B cell (primary cell): ENCODE measurements at regions not wholly inside any gene's neighbourhood (a gene's known extent, or its start where the extent isn't known, plus 50 kb on each side); places are given as distances from the start of the nearest gene placed in this dataset.

ENCODE experiments used
- ATAC-seq: fragments of 200-7000 bp; cut with Tn5 transposase; one replicate; pipeline ENCODE4 v1.10.0; 2021; ENCODE audit warnings: low read depth, mild to moderate bottlenecking, moderate number of reproducible peaks, moderate library complexity
- CTCF ChIA-PET: fragments of 350-600 bp; sonication (Branson Sonifier 250); formaldehyde crosslinking; loops from one replicate; lab custom pipeline; 2021; ENCODE audit warnings: antibody characterized with exemption, inconsistent platforms; lab: Charles Lee
- POLR2A ChIA-PET: fragments of 350-600 bp; sonication (Branson Sonifier 250); formaldehyde crosslinking; loops from one replicate; lab custom pipeline; 2021; ENCODE audit warnings: antibody characterized with exemption; lab: Charles Lee
- DNase-seq: peaks from one replicate; pipeline ENCODE4 v3.0.0; 2013
- H2AFZ ChIP-seq: 2 replicates; pipeline ENCODE4 v1.6.1; 2012; ENCODE audit warnings: mild to moderate bottlenecking, low read depth, low read length; ENCODE audit not compliant: insufficient read depth, poor library complexity, severe bottlenecking
- H3K27ac ChIP-seq, 2 donors: 1 replicate in 1 of 2; 2 replicates in 1 of 2; pipeline ENCODE4 v1.5.1; 2012 to 2013; ENCODE audit warnings: low read length in 2 of 2, mild to moderate bottlenecking in 2 of 2, moderate library complexity in 1 of 2
- H3K27me3 ChIP-seq, 4 experiments: fragments of 200-600 bp in 1 of 4; sonication (generic) in 1 of 4; replicated peaks in 1 of 4; 1 replicate in 2 of 4; 2 replicates in 2 of 4; pipeline versions ENCODE4 v1.6.1 to v1.7.0; 2013 to 2016; ENCODE audit warnings: low read length in 3 of 4, mild to moderate bottlenecking in 2 of 4, mixed read lengths in 1 of 4, moderate library complexity in 1 of 4; ENCODE audit not compliant: insufficient read depth in 4 of 4, control insufficient read depth in 3 of 4; ENCODE audit errors: control extremely low read depth in 1 of 4
- H3K36me3 ChIP-seq, 2 experiments: replicated peaks in 1 of 2; 1 replicate in 1 of 2; 2 replicates in 1 of 2; pipeline versions ENCODE4 v1.6.1 to v1.7.1; 2013; ENCODE audit warnings: low read length in 1 of 2; ENCODE audit not compliant: insufficient read depth in 2 of 2, control insufficient read depth in 1 of 2; ENCODE audit errors: control extremely low read depth in 1 of 2, extremely low read depth in 1 of 2
- H3K4me1 ChIP-seq, 2 donors: fragments of 200-600 bp in 1 of 2; sonication (generic) in 1 of 2; 1 replicate in 1 of 2; 2 replicates in 1 of 2; pipeline versions ENCODE4 v1.5.1 to v1.6.1; 2013 to 2017; ENCODE audit warnings: low read length in 2 of 2; ENCODE audit not compliant: control insufficient read depth in 2 of 2, insufficient read depth in 2 of 2
- H3K4me2 ChIP-seq: replicated peaks from 2 replicates; pipeline ENCODE3; 2012; ENCODE audit warnings: mild to moderate bottlenecking, low read depth, low read length; ENCODE audit not compliant: poor library complexity, severe bottlenecking
- H3K4me3 ChIP-seq, 5 experiments: fragments of 200-600 bp in 1 of 5; sonication (generic) in 1 of 5; 1 replicate in 3 of 5; 2 replicates in 2 of 5; pipeline versions ENCODE4 v1.5.1 to v1.7.0; 2011 to 2016; ENCODE audit warnings: low read length in 4 of 5, mild to moderate bottlenecking in 4 of 5, low read depth in 2 of 5, control low read depth in 1 of 5, moderate library complexity in 1 of 5; ENCODE audit not compliant: insufficient read depth in 1 of 5; ENCODE audit errors: control extremely low read depth in 1 of 5, extremely low read depth in 1 of 5
- H3K79me2 ChIP-seq: fragments of 200-600 bp; sonication (generic); one replicate; pipeline ENCODE4 v1.6.0; 2016; ENCODE audit warnings: low read length; ENCODE audit not compliant: control insufficient read depth, insufficient read depth
- H3K9ac ChIP-seq: fragments of 200-600 bp; sonication (generic); 2 replicates; pipeline ENCODE4 v1.6.1; 2017; ENCODE audit warnings: mild to moderate bottlenecking, low read length, moderate library complexity
- H3K9me3 ChIP-seq, 3 donors: one replicate each; pipeline versions ENCODE4 v1.6.1 to v1.7.1; 2013; ENCODE audit warnings: low read length in 2 of 3; ENCODE audit not compliant: control insufficient read depth in 2 of 3, insufficient read depth in 1 of 3; ENCODE audit errors: control extremely low read depth in 1 of 3
- H4K20me1 ChIP-seq: 2 replicates; pipeline ENCODE4 v1.6.0; 2012; ENCODE audit warnings: mild to moderate bottlenecking, low read length; ENCODE audit not compliant: insufficient read depth, control insufficient read depth, poor library complexity, severe bottlenecking
- H3K27ac Mint-ChIP-seq: one replicate; pipeline ENCODE4 v1.8.0; 2021; ENCODE audit warnings: mixed read lengths
- H3K27me3 Mint-ChIP-seq: one replicate; pipeline ENCODE4 v1.8.0; 2021; ENCODE audit warnings: mixed read lengths
- H3K4me1 Mint-ChIP-seq: one replicate; pipeline ENCODE4 v1.8.0; 2021; ENCODE audit warnings: mixed read lengths
- H3K4me3 Mint-ChIP-seq: one replicate; pipeline ENCODE4 v1.8.0; 2021; ENCODE audit warnings: mixed read lengths
- H3K9me3 Mint-ChIP-seq: one replicate; pipeline ENCODE4 v1.8.0; 2022; ENCODE audit warnings: mixed read lengths; ENCODE audit not compliant: insufficient read depth
- CTCF ChIP-seq: fragments of 200-600 bp; IDR thresholded peaks from one replicate; pipeline ENCODE4 v1.8.0; 2022; ENCODE audit warnings: antibody characterized with exemption, mild to moderate bottlenecking
- EZH2 ChIP-seq: IDR thresholded peaks from 2 replicates; pipeline ENCODE4 v1.6.1; 2012; ENCODE audit warnings: borderline replicate concordance, low read depth, mild to moderate bottlenecking, moderate library complexity, low read length; ENCODE audit not compliant: insufficient read depth, poor library complexity, severe bottlenecking
- whole genome bisulfite sequencing: methylation state at CpG from one replicate; pipeline ENCODE4 v1.1.5; 2013; ENCODE audit warnings: missing lambda C conversion rate; ENCODE audit not compliant: insufficient coverage; 5-methylcytosine and 5-hydroxymethylcytosine counted together
- intact Hi-C: fragments of 100-400 bp; cut with micrococcal nuclease; formaldehyde crosslinking; loops from one replicate; pipeline ENCODE4 v1.10.0; 2022

GRCh38 chr1:59004755-59005154, 220.9 kb upstream of the JUN start:
- ATAC-seq = no peak
- WGBS = no CpG with 5 or more reads among the region's 2 CpGs
- H3K9me3 ChIP-seq = no peaks in the 10 kb centered on the region
- H3K4me1 Mint-ChIP-seq = peaks cover 59% of the 10 kb centered on the region
- ChIA-PET CTCF (no interaction called here), POLR2A (no interaction called here)
- peaks cover 55 to 56% of the 10 kb centered on the region in 2 donors for H3K4me1 ChIP-seq
- H3K79me2 ChIP-seq = no peaks in the 10 kb centered on the region
- H3K9me3 Mint-ChIP-seq = no peaks in the 10 kb centered on the region
- H3K27ac ChIP-seq = peak overlapping the region; percentile 36 to 85
- TF ChIP-seq EZH2 (no peak), CTCF (no peak)
- H3K4me3 Mint-ChIP-seq = peak overlapping the region; percentile 23
- H3K36me3 ChIP-seq = no peaks in the 10 kb centered on the region
- H3K27ac Mint-ChIP-seq = peak overlapping the region; percentile 91
- H3K27me3 Mint-ChIP-seq = no peaks in the 10 kb centered on the region
- H3K9ac ChIP-seq = no peak overlapping the region
- no peak for DNase-seq
- no peaks in the 10 kb centered on the region for H4K20me1 ChIP-seq
- H3K4me2 ChIP-seq = peak overlapping the region; percentile 63
- H2AFZ ChIP-seq = peak overlapping the region; percentile 66
- H3K27me3 ChIP-seq = no peaks in the 10 kb centered on the region
- intact Hi-C loops = loop anchor here (5.0 kb wide), 3 partner anchors 187 to 293 kb away; partner anchors contain the start of gene FGGY
- H3K4me3 ChIP-seq = no peak overlapping the region

- no peaks in the 10 kb centered on the region for H3K27me3 ChIP-seq
- H3K27ac ChIP-seq = peak overlapping the region; percentile 70 to 85
- ATAC-seq (no peak), DNase-seq (peak; percentile 32)
- peak overlapping the region in 1 of 5 experiments; percentile 39 for H3K4me3 ChIP-seq
- intact Hi-C loops = loop anchor here (5.0 kb wide), 3 partner anchors 188 to 292 kb away; partner anchors contain the start of gene FGGY
- Mint-ChIP-seq H3K27me3 (no peaks in the 10 kb centered on the region), H3K9me3 (no peaks in the 10 kb centered on the region), H3K4me3 (peak overlapping the region; percentile 23), H3K27ac (peak overlapping the region; percentile 91), H3K4me1 (peaks cover 60% of the 10 kb centered on the region)
- no CpG with 5 or more reads among the region's 1 CpG for WGBS
- peak overlapping the region; percentile 66 for H2AFZ ChIP-seq
- H3K4me1 ChIP-seq = peaks cover 53 to 55% of the 10 kb centered on the region in 2 donors
- peak overlapping the region; percentile 63 for H3K4me2 ChIP-seq
- H4K20me1 ChIP-seq = no peaks in the 10 kb centered on the region
- peak overlapping the region; percentile 16 for H3K9ac ChIP-seq
- ChIA-PET POLR2A (interaction anchor here (1.2 kb wide), 1 partner anchor 10 kb away, joined by 4 read pairs; no protein-coding TSS in a partner anchor), CTCF (no interaction called here)
- H3K9me3 ChIP-seq = no peaks in the 10 kb centered on the region
- H3K79me2 ChIP-seq = no peaks in the 10 kb centered on the region
- H3K36me3 ChIP-seq = no peaks in the 10 kb centered on the region
- TF ChIP-seq EZH2 (no peak), CTCF (no peak)
Measured at GRCh38 chr1:59005491-59006288, 221.8 kb upstream of the JUN start.
